AG04449 (cell line): ENCODE measurements at regions not wholly inside any gene's neighbourhood (a gene's known extent, or its start where the extent isn't known, plus 50 kb on each side); places are given as distances from the start of the nearest gene placed in this dataset.

Source experiments
- CTCF ChIA-PET: fragments of 350-600 bp; formaldehyde crosslinking; extraction: SDS; loops from one replicate; lab custom pipeline; 2021; ENCODE audit warnings: antibody characterized with exemption; lab: Yijun Ruan, JAX
- POLR2A ChIA-PET: fragments of 400-600, 350-600 bp; formaldehyde crosslinking; extraction: SDS; loops from one replicate; lab custom pipeline; 2020; ENCODE audit warnings: antibody characterized with exemption, inconsistent platforms; lab: Yijun Ruan, JAX
- DNase-seq: peaks from one replicate; pipeline ENCODE4 v3.0.0-alpha.2; 2010; ENCODE audit warnings: low read depth, low spot score
- H3K4me3 ChIP-seq: 2 replicates; pipeline ENCODE4 v1.5.1; 2011; ENCODE audit warnings: low read depth, mild to moderate bottlenecking, control low read depth, low read length
- CTCF ChIP-seq: IDR thresholded peaks from one replicate; pipeline ENCODE4 v1.5.1; 2011; ENCODE audit warnings: mild to moderate bottlenecking, moderate library complexity, low read length, control low read depth, inconsistent platforms; ENCODE audit not compliant: insufficient read depth; ENCODE audit errors: missing control alignments

- H3K4me3 ChIP-seq, result no peak overlapping the region
- no peak for TF ChIP-seq CTCF
- ChIA-PET CTCF (interaction anchor here (1.0 kb wide), 1 partner anchor 84 kb away, joined by 4 read pairs; the partner anchor contains the start of gene FAM3C), POLR2A (no interaction called here)
- no peak for DNase-seq
Measured at GRCh38 chr7:121480566-121481335, 84.6 kb upstream of the FAM3C start.

- no peak for DNase-seq
- ChIA-PET CTCF (interaction anchor here (0.6 to 1.0 kb wide), 2 partner anchors 15 to 84 kb away, joined by 3 to 4 read pairs; partner anchors contain the start of gene FAM3C), POLR2A (no interaction called here)
- no peak overlapping the region for H3K4me3 ChIP-seq
- TF ChIP-seq CTCF, result no peak
Measured at GRCh38 chr7:121480058-121480457, 84.0 kb upstream of the FAM3C start.

GRCh38 chr7:121479466-121479865, 83.4 kb upstream of the FAM3C start:
- ChIA-PET POLR2A (no interaction called here), CTCF (interaction anchor here (0.6 to 1.0 kb wide), 2 partner anchors 14 to 83 kb away, joined by 3 to 4 read pairs; partner anchors contain the start of gene FAM3C)
- no peak for DNase-seq
- TF ChIP-seq CTCF, result no peak
- H3K4me3 ChIP-seq, result no peak overlapping the region

GRCh38 chr7:121475806-121476205, 79.7 kb upstream of the FAM3C start:
- H3K4me3 ChIP-seq, result no peak overlapping the region
- ChIA-PET CTCF (no interaction called here), POLR2A (no interaction called here)
- TF ChIP-seq CTCF, result no peak
- no peak for DNase-seq

GRCh38 chr7:121474301-121474673, 78.2 kb upstream of the FAM3C start:
- DNase-seq, result no peak
- CTCF ChIA-PET, result interaction anchor here (0.6 to 1.1 kb wide), 3 partner anchors 13 to 292 kb away, joined by 3 read pairs; no protein-coding TSS in a partner anchor
- no peak for TF ChIP-seq CTCF
- no peak overlapping the region for H3K4me3 ChIP-seq
- POLR2A ChIA-PET, result interaction anchor here (1.0 kb wide), 1 partner anchor 78 kb away, joined by 3 read pairs; the partner anchor contains the start of gene FAM3C

- no peak overlapping the region for H3K4me3 ChIP-seq
- no peak for DNase-seq
- CTCF ChIA-PET, result interaction anchor here (0.6 to 1.1 kb wide), 4 partner anchors 9 to 293 kb away, joined by 3 to 4 read pairs (median 3); no protein-coding TSS in a partner anchor
- POLR2A ChIA-PET, result interaction anchor here (1.0 kb wide), 1 partner anchor 78 kb away, joined by 3 read pairs; the partner anchor contains the start of gene FAM3C
- no peak for TF ChIP-seq CTCF
Measured at GRCh38 chr7:121473645-121474300, 77.7 kb upstream of the FAM3C start.
